Upper lobe of left lung (tissue), 6 donors: ENCODE measurements at regions not wholly inside any gene's neighbourhood (a gene's known extent, or its start where the extent isn't known, plus 50 kb on each side); places are given as distances from the start of the nearest gene placed in this dataset.
A peak's percentile ranks its signal among the peaks of the same experiment; 100 is the strongest.

Source experiments
- ATAC-seq, 2 donors: fragments of 200-7000 bp; cut with Tn5 transposase; one replicate each; pipeline ENCODE4 v1.9.1; 2022; ENCODE audit warnings: mild to moderate bottlenecking in 2 of 2, moderate library complexity in 2 of 2; ENCODE audit not compliant: low FRiP score in 2 of 2
- DNase-seq, 2 donors: peaks; one replicate each; pipeline ENCODE4 v3.0.0-alpha.2; 2019 to 2020
- H3K27ac ChIP-seq, 4 donors: fragments of 200-600 bp; sonication (generic); one replicate each; pipeline ENCODE4 v1.5.1; 2016 to 2019
- H3K27me3 ChIP-seq, 4 donors: fragments of 200-600 bp; sonication (generic); one replicate each; pipeline ENCODE4 v1.5.1; 2017 to 2019
- H3K36me3 ChIP-seq, 4 donors: fragments of 200-600 bp; sonication (generic); one replicate each; pipeline ENCODE4 v1.5.1; 2016 to 2019
- H3K4me1 ChIP-seq, 4 donors: fragments of 200-600 bp; sonication (generic); one replicate each; pipeline ENCODE4 v1.5.1; 2018 to 2019
- H3K4me3 ChIP-seq, 4 donors: fragments of 200-600 bp; sonication (generic); one replicate each; pipeline ENCODE4 v1.5.1; 2017 to 2019; ENCODE audit warnings: mild to moderate bottlenecking in 2 of 4, moderate library complexity in 1 of 4
- H3K9me3 ChIP-seq, 4 donors: fragments of 200-600 bp; sonication (generic); one replicate each; pipeline ENCODE4 v1.5.1; 2018 to 2019
- EP300 ChIP-seq, 4 donors: sonication (generic); formaldehyde crosslinking; IDR thresholded peaks; one replicate each; pipeline ENCODE4 v1.5.1; 2017; ENCODE audit warnings: antibody characterized with exemption in 4 of 4, control low read depth in 2 of 4
- POLR2A ChIP-seq, 4 donors: fragments of 450-650 bp; IDR thresholded peaks; one replicate each; pipeline ENCODE4 v1.5.1; 2016 to 2017; ENCODE audit warnings: antibody characterized with exemption in 4 of 4, mild to moderate bottlenecking in 2 of 4
- POLR2AphosphoS5 ChIP-seq, 2 donors: sonication (generic); formaldehyde crosslinking; IDR thresholded peaks; one replicate each; pipeline ENCODE4 v1.5.1; 2017; ENCODE audit warnings: antibody characterized with exemption in 2 of 2
- WGBS, 2 donors: methylation state at CpG; one replicate each; pipeline ENCODE4 v1.1.5; 2017 to 2018; 5-methylcytosine and 5-hydroxymethylcytosine counted together
- TF ChIP-seq, protein P1 (sequence below), 6 experiments: fragments of 450-650 bp in 4 of 6; fragments of 200-600 bp in 2 of 6; sonication (generic) in 2 of 6; IDR thresholded peaks; one replicate each; pipeline ENCODE4 v1.5.1; 2016 to 2019; ENCODE audit warnings: antibody characterized with exemption in 6 of 6
- donor health status: DM: no; HTN: no; CAD: no; lungs with moderate emphysema.
- donor health status: DM: no; HTN: yes; CAD: no; lungs with severe emphysema.

DNA sequence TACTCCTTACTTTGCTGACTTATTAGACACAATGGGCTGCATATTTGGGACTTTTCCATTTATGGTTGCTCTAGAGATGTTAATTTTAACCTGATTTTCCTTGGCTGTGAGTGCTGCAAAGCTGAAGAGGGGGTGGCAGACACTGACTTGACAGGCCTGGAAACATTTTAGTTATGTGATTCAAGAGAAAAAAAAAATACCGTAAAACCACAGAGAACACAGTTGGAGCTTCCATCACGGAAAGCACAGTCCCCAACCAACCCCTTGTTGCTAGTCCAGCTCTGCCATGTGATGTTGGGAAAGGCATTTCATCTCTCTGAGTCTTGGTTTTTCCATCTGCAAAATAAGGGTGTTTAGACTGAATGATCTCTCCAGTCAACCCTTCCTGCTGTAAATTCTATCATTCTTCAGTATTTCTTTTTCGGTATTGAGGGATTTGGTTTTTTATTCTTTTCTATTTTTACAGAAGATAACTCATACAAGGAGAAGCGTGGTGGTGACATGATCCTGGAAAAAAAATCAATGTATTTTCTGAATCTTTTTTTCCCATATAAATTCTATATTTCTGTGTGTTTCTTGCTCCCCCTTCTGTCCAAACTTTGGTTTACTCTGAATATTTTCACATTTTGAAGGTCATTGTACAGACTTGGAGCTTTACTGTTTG is 246.1 kb downstream of the REEP3 start:
- H3K27ac ChIP-seq = no peak overlapping the region
- no peaks in the 10 kb centered on the region for H3K27me3 ChIP-seq
- TF ChIP-seq, protein P1, sequence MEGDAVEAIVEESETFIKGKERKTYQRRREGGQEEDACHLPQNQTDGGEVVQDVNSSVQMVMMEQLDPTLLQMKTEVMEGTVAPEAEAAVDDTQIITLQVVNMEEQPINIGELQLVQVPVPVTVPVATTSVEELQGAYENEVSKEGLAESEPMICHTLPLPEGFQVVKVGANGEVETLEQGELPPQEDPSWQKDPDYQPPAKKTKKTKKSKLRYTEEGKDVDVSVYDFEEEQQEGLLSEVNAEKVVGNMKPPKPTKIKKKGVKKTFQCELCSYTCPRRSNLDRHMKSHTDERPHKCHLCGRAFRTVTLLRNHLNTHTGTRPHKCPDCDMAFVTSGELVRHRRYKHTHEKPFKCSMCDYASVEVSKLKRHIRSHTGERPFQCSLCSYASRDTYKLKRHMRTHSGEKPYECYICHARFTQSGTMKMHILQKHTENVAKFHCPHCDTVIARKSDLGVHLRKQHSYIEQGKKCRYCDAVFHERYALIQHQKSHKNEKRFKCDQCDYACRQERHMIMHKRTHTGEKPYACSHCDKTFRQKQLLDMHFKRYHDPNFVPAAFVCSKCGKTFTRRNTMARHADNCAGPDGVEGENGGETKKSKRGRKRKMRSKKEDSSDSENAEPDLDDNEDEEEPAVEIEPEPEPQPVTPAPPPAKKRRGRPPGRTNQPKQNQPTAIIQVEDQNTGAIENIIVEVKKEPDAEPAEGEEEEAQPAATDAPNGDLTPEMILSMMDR (IDR thresholded peaks at IDR 0.05) = peak in 4 of 6 experiments; percentile 7 to 31 (median 18)
- no peak for TF ChIP-seq POLR2AphosphoS5 (IDR thresholded peaks at IDR 0.05)
- no peaks in the 10 kb centered on the region for H3K9me3 ChIP-seq
- no peaks in the 10 kb centered on the region for H3K36me3 ChIP-seq
- H3K4me1 ChIP-seq = peaks cover 0 to 6% (median 0%) of the 10 kb centered on the region in 4 donors
- H3K4me3 ChIP-seq = no peak overlapping the region
- WGBS, 2 donors = 70 to 72% methylated on average over 4 of the region's 4 CpGs
- DNase-seq (no peak), ATAC-seq (peak in 1 of 2 donors; percentile 37)

DNA sequence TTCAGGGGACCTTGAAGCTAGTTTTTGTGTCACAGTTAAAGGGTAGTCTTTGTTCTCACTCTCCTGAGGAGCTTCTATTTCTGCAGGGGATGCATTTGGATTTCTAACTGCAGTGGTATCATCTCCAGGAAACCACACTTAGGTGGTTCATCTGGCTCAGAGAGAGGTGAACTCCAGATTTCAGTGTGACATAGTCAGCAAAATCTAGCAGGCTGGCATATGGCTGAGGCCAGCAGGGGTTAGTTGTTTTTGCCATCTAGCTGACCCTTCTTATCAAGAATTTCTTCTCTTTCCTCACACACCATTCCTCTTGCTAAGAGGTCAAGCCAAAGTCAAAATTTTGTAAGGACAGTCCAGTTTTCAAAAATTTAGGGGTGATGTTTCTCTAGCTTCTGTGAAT is 248.2 kb downstream of the REEP3 start:
- no peaks in the 10 kb centered on the region for H3K36me3 ChIP-seq
- H3K4me3 ChIP-seq = no peak overlapping the region
- no peak for DNase-seq
- TF ChIP-seq EP300 (IDR thresholded peaks at IDR 0.05) (no peak), POLR2AphosphoS5 (IDR thresholded peaks at IDR 0.05) (no peak)
- ATAC-seq = no peak
- no peaks in the 10 kb centered on the region for H3K9me3 ChIP-seq
- H3K27ac ChIP-seq = no peak overlapping the region
- H3K27me3 ChIP-seq = no peaks in the 10 kb centered on the region
- H3K4me1 ChIP-seq = peaks cover 0 to 6% (median 0%) of the 10 kb centered on the region in 4 donors

DNA sequence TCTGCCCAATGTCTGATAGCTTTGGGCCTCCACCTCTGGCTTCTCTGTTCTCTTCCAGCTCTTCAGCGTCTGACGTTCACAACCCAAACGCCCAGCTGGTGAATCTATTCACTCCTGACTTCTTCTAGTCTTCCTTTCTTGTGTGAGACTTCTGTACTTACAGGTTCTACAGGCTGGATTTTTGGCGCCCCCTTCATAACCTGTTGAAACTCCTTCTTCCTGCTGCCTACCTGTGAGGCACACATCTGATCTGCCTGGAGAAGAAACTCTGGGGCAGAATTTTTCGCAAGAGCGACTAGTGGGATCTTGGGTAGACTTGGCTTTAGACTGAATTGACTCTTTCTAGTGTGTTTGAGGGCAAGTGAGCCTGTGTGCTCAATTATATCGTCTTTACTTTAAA is 249.3 kb downstream of the REEP3 start:
- H3K27me3 ChIP-seq = no peaks in the 10 kb centered on the region
- no peak overlapping the region for H3K27ac ChIP-seq
- 78 to 83% methylated on average over 7 of the region's 7 CpGs for WGBS, 2 donors
- DNase-seq (no peak), ATAC-seq (no peak)
- H3K4me3 ChIP-seq = no peak overlapping the region
- no peaks in the 10 kb centered on the region for H3K36me3 ChIP-seq
- no peaks in the 10 kb centered on the region for H3K9me3 ChIP-seq
- TF ChIP-seq POLR2AphosphoS5 (IDR thresholded peaks at IDR 0.05) (no peak), POLR2A (IDR thresholded peaks at IDR 0.05) (no peak), EP300 (IDR thresholded peaks at IDR 0.05) (no peak)
- TF ChIP-seq, protein P1 (IDR thresholded peaks at IDR 0.05) = no peak
- peaks cover 0 to 6% (median 0%) of the 10 kb centered on the region in 4 donors for H3K4me1 ChIP-seq

DNA sequence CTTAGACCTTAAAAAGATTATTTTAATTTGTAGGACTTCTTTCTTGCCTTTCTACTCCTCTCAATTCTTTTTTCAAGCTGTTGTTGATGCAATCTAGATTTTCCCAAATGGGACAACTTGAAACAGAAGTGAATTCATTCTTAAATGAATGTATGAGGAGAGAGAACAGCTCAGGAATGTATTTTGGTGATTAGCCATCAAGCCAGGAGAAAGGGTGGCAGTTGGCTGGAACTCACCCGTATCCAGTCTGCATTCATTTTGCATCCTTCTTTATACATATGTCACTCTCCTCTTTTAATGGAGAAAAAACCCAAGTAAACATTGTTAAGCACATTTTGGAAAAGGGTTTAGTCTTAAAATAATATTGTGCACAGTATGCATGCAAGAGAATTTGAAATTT is 251.3 kb downstream of the REEP3 start:
- Histone ChIP-seq H3K4me3 (no peak overlapping the region), H3K4me1 (peaks cover 0 to 4% (median 0%) of the 10 kb centered on the region in 4 donors), H3K36me3 (no peaks in the 10 kb centered on the region), H3K27ac (no peak overlapping the region), H3K9me3 (no peaks in the 10 kb centered on the region), H3K27me3 (no peaks in the 10 kb centered on the region)
- ATAC-seq = no peak
- DNase-seq = no peak
- TF ChIP-seq EP300 (IDR thresholded peaks at IDR 0.05) (no peak), POLR2A (IDR thresholded peaks at IDR 0.05) (no peak), POLR2AphosphoS5 (IDR thresholded peaks at IDR 0.05) (no peak)
- TF ChIP-seq, protein P1 (IDR thresholded peaks at IDR 0.05) = no peak
- WGBS, 2 donors = 63 to 73% methylated on average over 1 of the region's 1 CpG

DNA sequence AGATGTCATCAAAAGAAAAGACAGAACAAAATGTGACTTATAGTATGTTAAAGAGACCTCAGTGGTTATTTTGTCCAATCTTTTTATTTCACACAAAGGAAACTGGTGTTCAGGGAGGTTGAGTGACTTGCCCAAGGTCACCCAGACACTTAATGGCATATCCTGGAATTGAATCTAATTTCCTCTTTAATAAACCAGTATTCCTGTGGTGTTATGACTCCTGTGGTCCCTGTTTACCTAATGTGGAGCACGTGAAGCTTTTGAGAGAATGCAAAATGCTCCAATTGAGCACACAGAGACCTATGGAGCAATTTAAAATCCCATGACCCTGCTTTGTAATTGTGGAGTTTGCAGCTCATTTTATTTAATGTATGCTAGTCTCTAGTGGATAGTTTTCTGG is 251.9 kb downstream of the REEP3 start:
- ATAC-seq (no peak), DNase-seq (no peak)
- no peaks in the 10 kb centered on the region for H3K9me3 ChIP-seq
- H3K4me3 ChIP-seq = no peak overlapping the region
- TF ChIP-seq EP300 (IDR thresholded peaks at IDR 0.05) = no peak
- TF ChIP-seq POLR2A (IDR thresholded peaks at IDR 0.05) = no peak
- TF ChIP-seq, protein P1 (IDR thresholded peaks at IDR 0.05) = no peak
- no peaks in the 10 kb centered on the region for H3K27me3 ChIP-seq
- no peaks in the 10 kb centered on the region for H3K4me1 ChIP-seq
- 25 to 48% methylated on average over 1 of the region's 1 CpG for whole genome bisulfite sequencing, 2 donors
- no peaks in the 10 kb centered on the region for H3K36me3 ChIP-seq
- no peak overlapping the region for H3K27ac ChIP-seq
